ENCODE measurements at regions not wholly inside any gene's neighbourhood (a gene's known extent, or its start where the extent isn't known, plus 50 kb on each side); places are given as distances from the start of the nearest gene placed in this dataset.

GRCh38 chr16:6641091-6641490, 691.6 kb upstream of the RBFOX1 start:
- TF ChIP-seq, protein P1, sequence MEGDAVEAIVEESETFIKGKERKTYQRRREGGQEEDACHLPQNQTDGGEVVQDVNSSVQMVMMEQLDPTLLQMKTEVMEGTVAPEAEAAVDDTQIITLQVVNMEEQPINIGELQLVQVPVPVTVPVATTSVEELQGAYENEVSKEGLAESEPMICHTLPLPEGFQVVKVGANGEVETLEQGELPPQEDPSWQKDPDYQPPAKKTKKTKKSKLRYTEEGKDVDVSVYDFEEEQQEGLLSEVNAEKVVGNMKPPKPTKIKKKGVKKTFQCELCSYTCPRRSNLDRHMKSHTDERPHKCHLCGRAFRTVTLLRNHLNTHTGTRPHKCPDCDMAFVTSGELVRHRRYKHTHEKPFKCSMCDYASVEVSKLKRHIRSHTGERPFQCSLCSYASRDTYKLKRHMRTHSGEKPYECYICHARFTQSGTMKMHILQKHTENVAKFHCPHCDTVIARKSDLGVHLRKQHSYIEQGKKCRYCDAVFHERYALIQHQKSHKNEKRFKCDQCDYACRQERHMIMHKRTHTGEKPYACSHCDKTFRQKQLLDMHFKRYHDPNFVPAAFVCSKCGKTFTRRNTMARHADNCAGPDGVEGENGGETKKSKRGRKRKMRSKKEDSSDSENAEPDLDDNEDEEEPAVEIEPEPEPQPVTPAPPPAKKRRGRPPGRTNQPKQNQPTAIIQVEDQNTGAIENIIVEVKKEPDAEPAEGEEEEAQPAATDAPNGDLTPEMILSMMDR (IDR thresholded peaks at IDR 0.05) = no peak
- TF ChIP-seq POLR2A (IDR thresholded peaks at IDR 0.05) = no peak
